SK-N-SH treated with all-trans-retinoic acid at 6 μM for 48 hours (cell line): ENCODE measurements at regions not wholly inside any gene's neighbourhood (a gene's known extent, or its start where the extent isn't known, plus 50 kb on each side); places are given as distances from the start of the nearest gene placed in this dataset.

Source experiments
- ATAC-seq: fragments of 200-7000 bp; cut with Tn5 transposase; 3 replicates; pipeline ENCODE4 v1.9.1; 2020; ENCODE audit warnings: mild to moderate bottlenecking, moderate library complexity
- BACH2 ChIP-seq: fragments of 250-450 bp; sonication (Bioruptor Pico); IDR thresholded peaks from 2 replicates; pipeline ENCODE4 v1.9.0; 2021; ENCODE audit warnings: mild to moderate bottlenecking, borderline replicate concordance
- CSDC2 ChIP-seq: fragments of 250-450 bp; sonication (Bioruptor Pico); IDR thresholded peaks from 2 replicates; pipeline ENCODE4 v1.5.0; 2020; ENCODE audit warnings: mild to moderate bottlenecking, moderate library complexity
- ESRRG ChIP-seq: fragments of 250-450 bp; sonication (Bioruptor Pico); IDR thresholded peaks from 2 replicates; pipeline ENCODE4 v1.6.1; 2021; ENCODE audit warnings: mild to moderate bottlenecking
- GLIS3 ChIP-seq: fragments of 250-450 bp; sonication (Bioruptor Pico); IDR thresholded peaks from 2 replicates; pipeline ENCODE4 v1.5.0; 2020; ENCODE audit warnings: mild to moderate bottlenecking, moderate library complexity
- ISL1 ChIP-seq: fragments of 250-450 bp; sonication (Bioruptor Pico); IDR thresholded peaks from 2 replicates; pipeline ENCODE4 v2.1.2; 2022; ENCODE audit warnings: mild to moderate bottlenecking, moderate library complexity
- OSR1 ChIP-seq: fragments of 250-450 bp; sonication (Bioruptor Pico); IDR thresholded peaks from 2 replicates; pipeline ENCODE4 v1.8.0; 2022; ENCODE audit warnings: moderate library complexity, mild to moderate bottlenecking, inconsistent platforms
- PPARA ChIP-seq: fragments of 250-450 bp; sonication (Bioruptor Pico); IDR thresholded peaks from 2 replicates; pipeline ENCODE4 v1.5.0; 2020; ENCODE audit warnings: mild to moderate bottlenecking, borderline replicate concordance
- RARB ChIP-seq: fragments of 250-450 bp; sonication (Bioruptor Pico); IDR thresholded peaks from 2 replicates; pipeline ENCODE4 v1.8.0; 2021; ENCODE audit warnings: mild to moderate bottlenecking, moderate library complexity
- SNAI2 ChIP-seq: fragments of 250-450 bp; sonication (Bioruptor Pico); IDR thresholded peaks from 2 replicates; pipeline ENCODE4 v1.5.0; 2020; ENCODE audit warnings: mild to moderate bottlenecking, moderate library complexity
- TCF4 ChIP-seq: fragments of 250-450 bp; sonication (Bioruptor Pico); IDR thresholded peaks from 2 replicates; pipeline ENCODE4 v1.8.0; 2021; ENCODE audit warnings: mild to moderate bottlenecking, moderate library complexity, borderline replicate concordance
- TOX ChIP-seq: fragments of 250-450 bp; sonication (Bioruptor Pico); IDR thresholded peaks from 2 replicates; pipeline ENCODE4 v1.8.0; 2021; ENCODE audit warnings: mild to moderate bottlenecking, moderate library complexity, borderline replicate concordance
- ZC3H10 ChIP-seq: fragments of 250-450 bp; sonication (Bioruptor Pico); IDR thresholded peaks from 2 replicates; pipeline ENCODE4 v1.5.1; 2021; ENCODE audit warnings: mild to moderate bottlenecking, moderate library complexity
- ZFP3 ChIP-seq: fragments of 250-450 bp; sonication (Bioruptor Pico); IDR thresholded peaks from 2 replicates; pipeline ENCODE4 v1.5.0; 2020; ENCODE audit warnings: mild to moderate bottlenecking, moderate library complexity
- ZFP30 ChIP-seq: fragments of 450-650 bp; formaldehyde crosslinking; IDR thresholded peaks from 2 replicates; pipeline ENCODE4 v1.5.0; 2022; ENCODE audit warnings: mild to moderate bottlenecking, moderate library complexity
- ZNF565 ChIP-seq: fragments of 450-650 bp; formaldehyde crosslinking; conservative IDR thresholded peaks from 2 replicates; pipeline ENCODE4 v1.5.0; 2020; ENCODE audit warnings: low read depth, mild to moderate bottlenecking, moderate library complexity
- ZNF70 ChIP-seq: fragments of 450-650 bp; formaldehyde crosslinking; IDR thresholded peaks from 2 replicates; pipeline ENCODE4 v1.5.0; 2020; ENCODE audit warnings: mild to moderate bottlenecking, moderate library complexity
- ZNF8 ChIP-seq: fragments of 450-650 bp; formaldehyde crosslinking; IDR thresholded peaks from 2 replicates; pipeline ENCODE4 v1.5.0; 2020; ENCODE audit warnings: mild to moderate bottlenecking, moderate library complexity
- TF ChIP-seq, protein P1 (sequence below): fragments of 250-450 bp; sonication (Bioruptor Pico); IDR thresholded peaks from 2 replicates; pipeline ENCODE4 v1.8.0; 2020; ENCODE audit warnings: mild to moderate bottlenecking, moderate library complexity, borderline replicate concordance
- TF ChIP-seq, protein P2 (sequence below): fragments of 250-450 bp; sonication (Bioruptor Pico); IDR thresholded peaks from 2 replicates; pipeline ENCODE4 v1.8.0; 2021; ENCODE audit warnings: low read depth, mild to moderate bottlenecking, moderate library complexity, borderline replicate concordance
- TF ChIP-seq, protein P3 (sequence below): fragments of 250-450 bp; sonication (Bioruptor Pico); IDR thresholded peaks from 2 replicates; pipeline ENCODE4 v1.5.1; 2020; ENCODE audit warnings: low read depth, mild to moderate bottlenecking, moderate library complexity
- TF ChIP-seq, protein P4 (sequence below): fragments of 250-450 bp; sonication (Bioruptor Pico); IDR thresholded peaks from 2 replicates; pipeline ENCODE4 v1.5.0; 2020; ENCODE audit warnings: mild to moderate bottlenecking, moderate library complexity

DNA sequence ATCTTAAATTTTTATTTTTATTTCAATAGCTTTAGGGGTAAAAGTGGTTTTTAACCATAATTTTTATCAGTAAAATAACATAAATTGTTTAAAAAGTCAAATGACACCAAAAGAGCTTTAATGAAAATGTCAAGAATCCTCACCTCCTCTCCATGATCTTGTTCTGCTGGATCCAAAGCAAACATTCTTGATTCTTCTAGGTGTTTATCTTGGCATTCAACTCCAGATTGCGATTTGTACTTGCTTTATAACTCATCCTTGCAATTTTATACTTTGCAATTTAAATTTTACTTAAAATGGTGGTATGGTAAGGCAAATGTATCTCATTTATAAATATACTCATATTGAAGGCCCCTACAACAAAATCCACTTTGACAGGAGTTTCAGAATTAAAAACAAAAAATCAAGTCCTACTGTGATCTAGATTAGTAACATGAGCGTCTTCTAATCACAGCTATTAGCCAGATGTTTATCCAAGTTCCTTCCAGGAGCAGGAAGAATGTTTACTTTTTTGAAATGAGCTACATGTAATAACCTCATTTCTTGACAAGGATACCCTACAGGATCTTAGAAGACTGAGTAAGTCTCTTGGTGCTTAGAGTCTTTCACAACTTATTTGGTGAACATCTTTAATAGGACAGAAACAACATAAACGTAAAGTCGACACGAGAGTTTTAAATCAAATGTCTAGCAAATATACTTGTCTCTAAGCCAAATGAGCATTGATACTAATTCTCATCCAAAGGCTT is 72.4 kb upstream of the CARD18 start:
- TF ChIP-seq ZNF8 (CRISPR knock-in tag), result no peak
- TF ChIP-seq ZC3H10 (CRISPR knock-in tag), result no peak
- no peak for TF ChIP-seq PPARA (CRISPR knock-in tag)
- TF ChIP-seq BACH2 (CRISPR knock-in tag), result no peak
- TF ChIP-seq ZFP3 (CRISPR knock-in tag), result no peak
- TF ChIP-seq, protein P1, sequence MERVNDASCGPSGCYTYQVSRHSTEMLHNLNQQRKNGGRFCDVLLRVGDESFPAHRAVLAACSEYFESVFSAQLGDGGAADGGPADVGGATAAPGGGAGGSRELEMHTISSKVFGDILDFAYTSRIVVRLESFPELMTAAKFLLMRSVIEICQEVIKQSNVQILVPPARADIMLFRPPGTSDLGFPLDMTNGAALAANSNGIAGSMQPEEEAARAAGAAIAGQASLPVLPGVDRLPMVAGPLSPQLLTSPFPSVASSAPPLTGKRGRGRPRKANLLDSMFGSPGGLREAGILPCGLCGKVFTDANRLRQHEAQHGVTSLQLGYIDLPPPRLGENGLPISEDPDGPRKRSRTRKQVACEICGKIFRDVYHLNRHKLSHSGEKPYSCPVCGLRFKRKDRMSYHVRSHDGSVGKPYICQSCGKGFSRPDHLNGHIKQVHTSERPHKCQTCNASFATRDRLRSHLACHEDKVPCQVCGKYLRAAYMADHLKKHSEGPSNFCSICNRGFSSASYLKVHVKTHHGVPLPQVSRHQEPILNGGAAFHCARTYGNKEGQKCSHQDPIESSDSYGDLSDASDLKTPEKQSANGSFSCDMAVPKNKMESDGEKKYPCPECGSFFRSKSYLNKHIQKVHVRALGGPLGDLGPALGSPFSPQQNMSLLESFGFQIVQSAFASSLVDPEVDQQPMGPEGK, result no peak
- TF ChIP-seq ESRRG, result no peak
- no peak for TF ChIP-seq OSR1 (CRISPR knock-in tag)
- TF ChIP-seq TCF4 (CRISPR knock-in tag), result no peak
- TF ChIP-seq, protein P2, sequence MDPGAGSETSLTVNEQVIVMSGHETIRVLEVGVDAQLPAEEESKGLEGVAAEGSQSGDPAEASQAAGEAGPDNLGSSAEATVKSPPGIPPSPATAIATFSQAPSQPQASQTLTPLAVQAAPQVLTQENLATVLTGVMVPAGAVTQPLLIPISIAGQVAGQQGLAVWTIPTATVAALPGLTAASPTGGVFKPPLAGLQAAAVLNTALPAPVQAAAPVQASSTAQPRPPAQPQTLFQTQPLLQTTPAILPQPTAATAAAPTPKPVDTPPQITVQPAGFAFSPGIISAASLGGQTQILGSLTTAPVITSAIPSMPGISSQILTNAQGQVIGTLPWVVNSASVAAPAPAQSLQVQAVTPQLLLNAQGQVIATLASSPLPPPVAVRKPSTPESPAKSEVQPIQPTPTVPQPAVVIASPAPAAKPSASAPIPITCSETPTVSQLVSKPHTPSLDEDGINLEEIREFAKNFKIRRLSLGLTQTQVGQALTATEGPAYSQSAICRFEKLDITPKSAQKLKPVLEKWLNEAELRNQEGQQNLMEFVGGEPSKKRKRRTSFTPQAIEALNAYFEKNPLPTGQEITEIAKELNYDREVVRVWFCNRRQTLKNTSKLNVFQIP, result no peak
- TF ChIP-seq GLIS3 (CRISPR knock-in tag), result no peak
- no peak for TF ChIP-seq ZFP30 (CRISPR knock-in tag)
- no peak for TF ChIP-seq ZNF565 (CRISPR knock-in tag)
- TF ChIP-seq, protein P3, sequence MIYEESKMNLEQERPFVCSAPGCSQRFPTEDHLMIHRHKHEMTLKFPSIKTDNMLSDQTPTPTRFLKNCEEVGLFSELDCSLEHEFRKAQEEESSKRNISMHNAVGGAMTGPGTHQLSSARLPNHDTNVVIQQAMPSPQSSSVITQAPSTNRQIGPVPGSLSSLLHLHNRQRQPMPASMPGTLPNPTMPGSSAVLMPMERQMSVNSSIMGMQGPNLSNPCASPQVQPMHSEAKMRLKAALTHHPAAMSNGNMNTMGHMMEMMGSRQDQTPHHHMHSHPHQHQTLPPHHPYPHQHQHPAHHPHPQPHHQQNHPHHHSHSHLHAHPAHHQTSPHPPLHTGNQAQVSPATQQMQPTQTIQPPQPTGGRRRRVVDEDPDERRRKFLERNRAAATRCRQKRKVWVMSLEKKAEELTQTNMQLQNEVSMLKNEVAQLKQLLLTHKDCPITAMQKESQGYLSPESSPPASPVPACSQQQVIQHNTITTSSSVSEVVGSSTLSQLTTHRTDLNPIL, result no peak
- no peak for TF ChIP-seq RARB (CRISPR knock-in tag)
- no peak for TF ChIP-seq ISL1 (CRISPR knock-in tag)
- TF ChIP-seq, protein P4, sequence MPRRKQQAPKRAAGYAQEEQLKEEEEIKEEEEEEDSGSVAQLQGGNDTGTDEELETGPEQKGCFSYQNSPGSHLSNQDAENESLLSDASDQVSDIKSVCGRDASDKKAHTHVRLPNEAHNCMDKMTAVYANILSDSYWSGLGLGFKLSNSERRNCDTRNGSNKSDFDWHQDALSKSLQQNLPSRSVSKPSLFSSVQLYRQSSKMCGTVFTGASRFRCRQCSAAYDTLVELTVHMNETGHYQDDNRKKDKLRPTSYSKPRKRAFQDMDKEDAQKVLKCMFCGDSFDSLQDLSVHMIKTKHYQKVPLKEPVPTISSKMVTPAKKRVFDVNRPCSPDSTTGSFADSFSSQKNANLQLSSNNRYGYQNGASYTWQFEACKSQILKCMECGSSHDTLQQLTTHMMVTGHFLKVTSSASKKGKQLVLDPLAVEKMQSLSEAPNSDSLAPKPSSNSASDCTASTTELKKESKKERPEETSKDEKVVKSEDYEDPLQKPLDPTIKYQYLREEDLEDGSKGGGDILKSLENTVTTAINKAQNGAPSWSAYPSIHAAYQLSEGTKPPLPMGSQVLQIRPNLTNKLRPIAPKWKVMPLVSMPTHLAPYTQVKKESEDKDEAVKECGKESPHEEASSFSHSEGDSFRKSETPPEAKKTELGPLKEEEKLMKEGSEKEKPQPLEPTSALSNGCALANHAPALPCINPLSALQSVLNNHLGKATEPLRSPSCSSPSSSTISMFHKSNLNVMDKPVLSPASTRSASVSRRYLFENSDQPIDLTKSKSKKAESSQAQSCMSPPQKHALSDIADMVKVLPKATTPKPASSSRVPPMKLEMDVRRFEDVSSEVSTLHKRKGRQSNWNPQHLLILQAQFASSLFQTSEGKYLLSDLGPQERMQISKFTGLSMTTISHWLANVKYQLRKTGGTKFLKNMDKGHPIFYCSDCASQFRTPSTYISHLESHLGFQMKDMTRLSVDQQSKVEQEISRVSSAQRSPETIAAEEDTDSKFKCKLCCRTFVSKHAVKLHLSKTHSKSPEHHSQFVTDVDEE (CRISPR knock-in tag), result no peak
- no peak for TF ChIP-seq SNAI2 (CRISPR knock-in tag)
- no peak for ATAC-seq

DNA sequence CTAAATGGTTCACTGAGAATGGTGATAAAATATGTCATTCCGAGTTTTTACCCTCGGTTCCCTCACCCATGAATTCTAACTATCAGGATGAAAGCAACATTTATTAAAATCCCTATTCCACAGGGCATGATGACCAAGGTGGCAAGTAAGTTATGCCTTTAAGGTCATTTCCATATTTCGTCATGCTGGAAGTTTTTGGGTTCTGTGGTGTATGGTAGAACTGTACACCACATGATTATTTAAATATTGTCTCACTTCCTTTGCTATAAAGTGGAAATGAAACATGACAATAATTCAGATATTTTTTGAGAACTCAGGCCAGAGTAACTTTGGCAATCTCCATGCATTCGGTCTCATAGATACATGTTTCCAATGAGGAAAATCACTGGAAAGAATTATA is 68.5 kb upstream of the CARD18 start:
- TF ChIP-seq ZFP3 (CRISPR knock-in tag) (no peak), ZNF70 (no peak), ZNF565 (CRISPR knock-in tag) (no peak), ZNF8 (CRISPR knock-in tag) (no peak), GLIS3 (CRISPR knock-in tag) (no peak), RARB (CRISPR knock-in tag) (no peak), PPARA (CRISPR knock-in tag) (no peak), CSDC2 (CRISPR knock-in tag) (no peak), TOX (CRISPR knock-in tag) (no peak), ZFP30 (CRISPR knock-in tag) (no peak), TCF4 (CRISPR knock-in tag) (no peak), ZC3H10 (CRISPR knock-in tag) (no peak), ISL1 (CRISPR knock-in tag) (no peak), ESRRG (no peak), OSR1 (CRISPR knock-in tag) (no peak)
- TF ChIP-seq, protein P4 (CRISPR knock-in tag), result no peak
- TF ChIP-seq, protein P3, result no peak
- no peak for ATAC-seq
